ENCODE measurements at regions not wholly inside any gene's neighbourhood (a gene's known extent, or its start where the extent isn't known, plus 50 kb on each side); places are given as distances from the start of the nearest gene placed in this dataset.

DNA sequence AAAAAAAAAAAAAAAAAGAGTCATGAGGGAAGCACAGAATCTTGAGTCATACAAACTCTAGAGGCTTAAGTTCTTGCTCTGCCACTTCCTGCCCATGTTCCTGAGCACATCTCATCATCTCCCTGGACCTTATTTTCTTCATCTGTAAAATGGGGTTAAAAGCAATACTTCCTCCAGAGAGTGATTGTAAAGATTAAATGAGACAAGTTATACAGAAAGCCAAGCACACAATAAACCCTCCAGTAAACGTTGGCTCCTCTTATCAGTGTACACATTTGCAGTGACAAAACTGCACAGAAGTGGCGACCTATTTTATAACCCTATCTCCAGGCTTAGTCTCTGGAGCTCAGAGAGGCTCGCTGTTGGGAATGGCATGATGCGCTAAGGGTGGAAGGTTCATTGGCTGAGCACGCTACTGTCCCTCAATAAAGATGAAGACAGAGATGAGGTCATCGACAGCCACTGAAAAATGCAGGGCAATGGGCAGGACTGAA, 82.1 kb downstream of the RRAGC start:
- TF ChIP-seq POLR2A (IDR thresholded peaks at IDR 0.05): no peak
- TF ChIP-seq, protein P1, sequence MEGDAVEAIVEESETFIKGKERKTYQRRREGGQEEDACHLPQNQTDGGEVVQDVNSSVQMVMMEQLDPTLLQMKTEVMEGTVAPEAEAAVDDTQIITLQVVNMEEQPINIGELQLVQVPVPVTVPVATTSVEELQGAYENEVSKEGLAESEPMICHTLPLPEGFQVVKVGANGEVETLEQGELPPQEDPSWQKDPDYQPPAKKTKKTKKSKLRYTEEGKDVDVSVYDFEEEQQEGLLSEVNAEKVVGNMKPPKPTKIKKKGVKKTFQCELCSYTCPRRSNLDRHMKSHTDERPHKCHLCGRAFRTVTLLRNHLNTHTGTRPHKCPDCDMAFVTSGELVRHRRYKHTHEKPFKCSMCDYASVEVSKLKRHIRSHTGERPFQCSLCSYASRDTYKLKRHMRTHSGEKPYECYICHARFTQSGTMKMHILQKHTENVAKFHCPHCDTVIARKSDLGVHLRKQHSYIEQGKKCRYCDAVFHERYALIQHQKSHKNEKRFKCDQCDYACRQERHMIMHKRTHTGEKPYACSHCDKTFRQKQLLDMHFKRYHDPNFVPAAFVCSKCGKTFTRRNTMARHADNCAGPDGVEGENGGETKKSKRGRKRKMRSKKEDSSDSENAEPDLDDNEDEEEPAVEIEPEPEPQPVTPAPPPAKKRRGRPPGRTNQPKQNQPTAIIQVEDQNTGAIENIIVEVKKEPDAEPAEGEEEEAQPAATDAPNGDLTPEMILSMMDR (IDR thresholded peaks at IDR 0.05): no peak

Measured in adrenal gland (tissue), 5 donors.